Naive thymus-derived CD4-positive, alpha-beta T cell (primary cell): ENCODE measurements at regions not wholly inside any gene's neighbourhood (a gene's known extent, or its start where the extent isn't known, plus 50 kb on each side); places are given as distances from the start of the nearest gene placed in this dataset.

Experiments used
- ATAC-seq: fragments of 150-1000 bp; cut with Tn5 transposase; 2 replicates; pipeline ENCODE4 v1.10.0; 2021; ENCODE audit warnings: mild to moderate bottlenecking, moderate library complexity
- CTCF ChIA-PET: fragments of 350-600 bp; sonication (Branson Sonifier 250); formaldehyde crosslinking; loops from one replicate; lab custom pipeline; 2021; ENCODE audit warnings: antibody characterized with exemption; lab: Charles Lee
- POLR2A ChIA-PET: fragments of 350-600 bp; sonication (Branson Sonifier 250); formaldehyde crosslinking; loops from one replicate; lab custom pipeline; 2021; ENCODE audit warnings: antibody characterized with exemption, inconsistent platforms; lab: Charles Lee
- DNase-seq, 9 donors: peaks; one replicate each; pipeline versions ENCODE4 v3.0.0 to v3.0.0-alpha.2; 2020 to 2022; ENCODE audit warnings: mixed read lengths in 1 of 9
- H3K27ac ChIP-seq: one replicate; pipeline ENCODE4 v1.7.0; 2013; ENCODE audit warnings: mild to moderate bottlenecking, low read depth, low read length, moderate library complexity
- H3K27me3 ChIP-seq, 2 donors: one replicate each; pipeline ENCODE4 v1.7.0; 2013; ENCODE audit warnings: low read length in 2 of 2, mild to moderate bottlenecking in 2 of 2, moderate library complexity in 2 of 2; ENCODE audit not compliant: control insufficient read depth in 2 of 2, insufficient read depth in 2 of 2
- H3K36me3 ChIP-seq, 3 experiments: 1 replicate in 2 of 3; 2 replicates in 1 of 3; pipeline ENCODE4 v1.7.0; 2013; ENCODE audit warnings: low read length in 3 of 3, mild to moderate bottlenecking in 3 of 3, moderate library complexity in 1 of 3; ENCODE audit not compliant: insufficient read depth in 3 of 3, control insufficient read depth in 2 of 3
- H3K4me1 ChIP-seq, 2 donors: one replicate each; pipeline ENCODE4 v1.7.0; 2013; ENCODE audit warnings: low read length in 2 of 2, mild to moderate bottlenecking in 2 of 2, moderate library complexity in 1 of 2; ENCODE audit not compliant: control insufficient read depth in 2 of 2, insufficient read depth in 2 of 2
- H3K4me3 ChIP-seq: 2 replicates; pipeline ENCODE4 v1.7.0; 2013; ENCODE audit warnings: mild to moderate bottlenecking, low read length
- H3K9me3 ChIP-seq, 3 experiments: 1 replicate in 2 of 3; 2 replicates in 1 of 3; pipeline ENCODE4 v1.7.0; 2013; ENCODE audit warnings: low read length in 3 of 3; ENCODE audit not compliant: control insufficient read depth in 2 of 3
- H3K27ac Mint-ChIP-seq, 9 donors: one replicate each; pipeline ENCODE4 v1.8.0; 2020 to 2022; ENCODE audit warnings: mixed read lengths in 9 of 9, mild to moderate bottlenecking in 8 of 9, moderate library complexity in 5 of 9, inconsistent platforms in 2 of 9
- H3K27me3 Mint-ChIP-seq, 5 donors: one replicate each; pipeline ENCODE4 v1.8.0; 2021 to 2022; ENCODE audit warnings: mixed read lengths in 5 of 5, mild to moderate bottlenecking in 1 of 5
- H3K36me3 Mint-ChIP-seq, 5 donors: one replicate each; pipeline ENCODE4 v1.8.0; 2020 to 2022; ENCODE audit warnings: mixed read lengths in 5 of 5, mild to moderate bottlenecking in 3 of 5, inconsistent platforms in 1 of 5
- H3K4me1 Mint-ChIP-seq, 7 donors: one replicate each; pipeline ENCODE4 v1.8.0; 2020 to 2022; ENCODE audit warnings: mixed read lengths in 7 of 7, mild to moderate bottlenecking in 3 of 7, inconsistent platforms in 1 of 7
- H3K4me3 Mint-ChIP-seq, 10 donors: one replicate each; pipeline ENCODE4 v1.8.0; 2020 to 2022; ENCODE audit warnings: mild to moderate bottlenecking in 10 of 10, mixed read lengths in 10 of 10, moderate library complexity in 6 of 10, inconsistent platforms in 2 of 10
- H3K9me3 Mint-ChIP-seq, 11 donors: one replicate each; pipeline ENCODE4 v1.8.0; 2020 to 2022; ENCODE audit warnings: mixed read lengths in 11 of 11, mild to moderate bottlenecking in 4 of 11, inconsistent platforms in 1 of 11, moderate library complexity in 1 of 11
- intact Hi-C, 2 donors: fragments of 100-400 bp; cut with micrococcal nuclease; formaldehyde crosslinking; loops; one replicate each; pipeline ENCODE4 v1.15.1; 2023

DNA sequence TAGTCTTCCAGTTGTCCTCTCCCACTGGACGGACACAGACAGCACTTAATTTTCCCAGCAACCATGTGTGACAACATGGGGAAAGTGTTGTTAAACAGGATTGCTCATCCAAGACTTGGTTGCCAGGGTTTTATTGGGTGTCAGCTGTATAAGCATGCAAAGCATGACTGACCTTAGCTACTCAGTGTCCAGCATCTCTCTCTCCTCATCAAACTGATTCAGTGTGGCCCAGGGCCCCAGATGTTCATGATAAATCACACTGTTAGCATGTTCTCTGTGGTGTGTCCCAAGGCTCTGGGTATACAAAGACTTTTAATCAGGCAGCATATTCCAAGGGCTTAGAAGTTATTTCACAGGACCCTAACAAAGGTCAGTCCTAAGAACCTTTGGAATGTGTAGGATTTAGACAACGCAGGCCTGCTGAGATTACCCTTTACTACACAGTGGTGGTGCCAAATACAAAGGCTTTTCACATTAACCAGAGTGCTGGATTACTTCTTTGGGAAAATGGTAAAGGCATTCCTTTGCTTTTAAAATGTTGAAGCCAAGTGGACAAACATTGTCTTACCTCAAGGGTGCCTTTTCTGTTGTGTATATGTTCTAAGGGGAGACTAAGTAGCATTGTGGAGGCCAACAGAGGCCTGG, 213.3 kb downstream of the GLUD2 start:
- Histone ChIP-seq H3K27ac (no peak overlapping the region), H3K9me3 (no peaks in the 10 kb centered on the region), H3K36me3 (no peaks in the 10 kb centered on the region), H3K4me3 (no peak overlapping the region), H3K4me1 (no peaks in the 10 kb centered on the region), H3K27me3 (no peaks in the 10 kb centered on the region)
- no peak for ATAC-seq
- intact Hi-C loops: no loop called here
- ChIA-PET CTCF (no interaction called here), POLR2A (no interaction called here)
- no peaks in the 10 kb centered on the region for H3K4me1 Mint-ChIP-seq
- no peaks in the 10 kb centered on the region for H3K27me3 Mint-ChIP-seq
- no peak for DNase-seq
- H3K36me3 Mint-ChIP-seq: no peaks in the 10 kb centered on the region
- peaks cover 0 to 2% (median 0%) of the 10 kb centered on the region in 11 donors for H3K9me3 Mint-ChIP-seq
- no peak overlapping the region for H3K27ac Mint-ChIP-seq
- no peak overlapping the region for H3K4me3 Mint-ChIP-seq

DNA sequence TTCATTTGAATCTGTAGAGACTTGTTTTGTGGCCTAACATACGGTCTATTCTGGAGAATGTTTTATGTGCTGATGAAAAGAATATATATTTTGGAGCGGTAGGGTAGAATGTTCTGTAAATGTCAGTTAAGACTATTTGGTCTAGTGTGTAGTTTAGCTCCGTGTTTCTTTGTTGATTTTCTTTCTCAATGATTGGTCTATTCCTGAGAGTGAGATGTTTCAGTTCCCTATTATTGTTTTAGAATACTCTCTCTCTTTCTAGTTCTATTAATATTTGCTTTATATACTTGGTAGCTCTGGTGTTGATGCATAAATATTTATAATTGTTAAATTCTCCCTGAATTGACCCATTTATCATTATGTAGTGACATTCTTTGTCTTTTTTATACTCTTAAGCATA, 236.5 kb downstream of the GLUD2 start:
- ChIA-PET POLR2A (no interaction called here), CTCF (no interaction called here)
- no peak overlapping the region for H3K4me3 Mint-ChIP-seq
- H3K4me3 ChIP-seq: no peak overlapping the region
- no peak for DNase-seq
- no peaks in the 10 kb centered on the region for H3K4me1 Mint-ChIP-seq
- H3K9me3 ChIP-seq: no peaks in the 10 kb centered on the region
- intact Hi-C loops: no loop called here
- no peaks in the 10 kb centered on the region for H3K27me3 ChIP-seq
- no peaks in the 10 kb centered on the region for H3K4me1 ChIP-seq
- ATAC-seq: no peak
- peaks cover 0 to 24% (median 8%) of the 10 kb centered on the region in 11 donors for H3K9me3 Mint-ChIP-seq
- H3K27ac ChIP-seq: no peak overlapping the region
- no peaks in the 10 kb centered on the region for H3K36me3 ChIP-seq
- H3K27ac Mint-ChIP-seq: no peak overlapping the region
- H3K27me3 Mint-ChIP-seq: no peaks in the 10 kb centered on the region
- H3K36me3 Mint-ChIP-seq: no peaks in the 10 kb centered on the region

DNA sequence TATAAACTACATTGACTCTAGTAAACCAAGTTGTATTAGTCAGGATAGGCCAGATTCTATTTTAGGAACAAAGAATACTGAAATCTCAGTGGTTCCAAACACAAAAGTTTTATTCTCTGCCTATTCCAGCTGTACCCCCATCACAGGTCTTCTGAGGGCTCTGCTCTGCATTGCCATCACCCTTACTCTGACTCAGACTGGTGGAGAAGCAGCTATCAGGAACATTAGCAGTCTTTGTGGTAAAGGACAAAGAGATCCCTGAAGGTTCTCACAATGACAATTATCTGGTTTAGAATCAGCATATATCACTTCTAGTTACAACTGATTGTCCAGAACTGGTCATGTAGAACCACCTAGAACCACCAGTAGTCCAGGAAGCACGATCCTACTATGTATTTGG, 251.1 kb downstream of the GLUD2 start:
- DNase-seq (no peak), ATAC-seq (no peak)
- no peaks in the 10 kb centered on the region for H3K4me1 ChIP-seq
- no peak overlapping the region for H3K27ac ChIP-seq
- no peaks in the 10 kb centered on the region for H3K36me3 ChIP-seq
- ChIA-PET CTCF (no interaction called here), POLR2A (no interaction called here)
- H3K27ac Mint-ChIP-seq: no peak overlapping the region
- H3K9me3 Mint-ChIP-seq: peaks cover 0 to 3% (median 0%) of the 10 kb centered on the region in 11 donors
- intact Hi-C loops: no loop called here
- H3K9me3 ChIP-seq: no peaks in the 10 kb centered on the region
- peaks cover 0 to 1% (median 0%) of the 10 kb centered on the region in 7 donors for H3K4me1 Mint-ChIP-seq
- H3K27me3 Mint-ChIP-seq: peaks cover 0 to 5% (median 0%) of the 10 kb centered on the region in 5 donors
- no peaks in the 10 kb centered on the region for H3K36me3 Mint-ChIP-seq
- H3K27me3 ChIP-seq: no peaks in the 10 kb centered on the region
- no peak overlapping the region for H3K4me3 ChIP-seq
- no peak overlapping the region for H3K4me3 Mint-ChIP-seq

DNA sequence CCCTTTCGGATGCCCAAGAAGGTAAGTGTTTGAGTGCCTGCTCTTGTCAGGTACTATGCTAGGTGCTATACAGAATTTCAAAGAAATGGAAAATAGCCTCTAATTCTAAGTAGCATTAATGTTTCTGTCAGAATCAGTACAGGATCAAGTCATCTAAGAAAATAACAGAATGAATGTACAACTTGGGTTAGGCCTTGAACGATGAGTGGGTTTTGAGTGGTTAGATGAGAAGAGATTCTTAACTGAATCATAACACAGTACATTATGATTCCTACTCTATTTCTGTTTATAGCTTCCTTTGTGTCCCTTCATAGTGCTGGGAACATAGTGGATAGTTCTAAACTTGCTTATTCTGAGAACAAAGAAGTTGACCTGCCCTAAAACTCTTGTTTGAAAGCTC, 253.9 kb downstream of the GLUD2 start:
- no peak overlapping the region for H3K4me3 ChIP-seq
- POLR2A ChIA-PET: no interaction called here
- H3K9me3 ChIP-seq: no peaks in the 10 kb centered on the region
- H3K27me3 Mint-ChIP-seq: no peaks in the 10 kb centered on the region
- H3K4me3 Mint-ChIP-seq: no peak overlapping the region
- ATAC-seq: no peak
- H3K27me3 ChIP-seq: no peaks in the 10 kb centered on the region
- intact Hi-C loops: loop anchor here in 1 of 2 donors (10.0 kb wide), 1 partner anchor 137 kb away; no protein-coding TSS in a partner anchor
- H3K4me1 Mint-ChIP-seq: peaks cover 0 to 2% (median 0%) of the 10 kb centered on the region in 7 donors
- CTCF ChIA-PET: no interaction called here
- H3K27ac ChIP-seq: no peak overlapping the region
- no peak overlapping the region for H3K27ac Mint-ChIP-seq
- no peak for DNase-seq
- H3K36me3 Mint-ChIP-seq: no peaks in the 10 kb centered on the region
- H3K4me1 ChIP-seq: no peaks in the 10 kb centered on the region
- H3K9me3 Mint-ChIP-seq: peaks cover 0 to 1% (median 0%) of the 10 kb centered on the region in 11 donors
- H3K36me3 ChIP-seq: no peaks in the 10 kb centered on the region

DNA sequence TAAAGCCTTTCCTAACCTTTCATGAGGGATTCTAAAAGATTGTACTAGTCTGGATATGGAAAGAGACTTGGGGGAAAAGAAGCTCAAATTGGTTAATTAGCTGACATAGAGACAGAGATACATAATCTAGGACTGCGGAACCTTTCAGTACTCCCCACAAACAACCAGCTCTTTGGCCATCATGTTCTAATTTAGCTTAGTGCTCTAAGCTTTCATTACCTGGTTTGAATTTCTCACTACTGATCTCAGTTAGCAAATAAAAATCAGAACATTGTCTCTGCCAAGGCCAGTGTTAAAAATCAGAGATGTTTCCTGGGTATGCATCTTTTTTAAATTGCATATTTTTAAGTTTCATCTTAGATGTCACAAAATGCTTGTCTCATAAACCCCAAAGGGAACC, 254.4 kb downstream of the GLUD2 start:
- Histone ChIP-seq H3K36me3 (no peaks in the 10 kb centered on the region), H3K27me3 (no peaks in the 10 kb centered on the region), H3K27ac (no peak overlapping the region), H3K9me3 (no peaks in the 10 kb centered on the region), H3K4me3 (no peak overlapping the region), H3K4me1 (no peaks in the 10 kb centered on the region)
- POLR2A ChIA-PET: no interaction called here
- Mint-ChIP-seq H3K4me1 (peaks cover 0 to 2% (median 0%) of the 10 kb centered on the region in 7 donors), H3K9me3 (peaks cover 0 to 1% (median 0%) of the 10 kb centered on the region in 11 donors), H3K4me3 (no peak overlapping the region), H3K36me3 (no peaks in the 10 kb centered on the region), H3K27me3 (no peaks in the 10 kb centered on the region), H3K27ac (no peak overlapping the region)
- DNase-seq: no peak
- no peak for ATAC-seq
- intact Hi-C loops: loop anchor here in 1 of 2 donors (10.0 kb wide), 1 partner anchor 137 kb away; no protein-coding TSS in a partner anchor
- CTCF ChIA-PET: no interaction called here

DNA sequence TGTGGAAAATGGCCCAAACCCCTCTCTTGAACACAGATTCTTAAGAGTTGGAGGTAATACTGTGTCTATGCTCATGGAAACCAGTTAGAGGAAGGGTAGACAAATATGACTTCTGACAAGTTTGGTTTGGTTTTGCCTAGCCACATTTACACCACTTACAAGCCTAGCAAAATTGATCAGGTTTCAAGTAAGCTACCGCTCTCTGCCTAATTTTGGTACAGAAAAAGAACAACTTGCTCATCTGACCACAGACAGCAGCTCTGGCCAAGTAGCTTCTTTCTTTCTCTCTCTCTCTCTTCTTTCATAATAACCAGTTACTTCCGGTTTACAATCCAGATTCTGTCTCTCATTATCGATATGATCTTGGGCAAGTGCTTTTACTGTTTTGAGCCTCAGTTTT, 260.0 kb downstream of the GLUD2 start:
- ChIA-PET CTCF (no interaction called here), POLR2A (no interaction called here)
- H3K4me1 Mint-ChIP-seq: peaks cover 0 to 20% (median 4%) of the 10 kb centered on the region in 7 donors
- intact Hi-C loops: loop anchor here (5.0 to 10.0 kb wide), 2 partner anchors 143 to 515 kb away; no protein-coding TSS in a partner anchor
- Histone ChIP-seq H3K4me1 (no peaks in the 10 kb centered on the region), H3K9me3 (no peaks in the 10 kb centered on the region), H3K36me3 (no peaks in the 10 kb centered on the region), H3K27ac (no peak overlapping the region), H3K4me3 (no peak overlapping the region), H3K27me3 (no peaks in the 10 kb centered on the region)
- peak overlapping the region in 1 of 9 donors; percentile 94 for H3K27ac Mint-ChIP-seq
- ATAC-seq (no peak), DNase-seq (no peak)
- H3K9me3 Mint-ChIP-seq: peaks cover 0 to 1% (median 0%) of the 10 kb centered on the region in 11 donors
- peak overlapping the region in 1 of 10 donors; percentile 9 for H3K4me3 Mint-ChIP-seq
- H3K27me3 Mint-ChIP-seq: no peaks in the 10 kb centered on the region
- no peaks in the 10 kb centered on the region for H3K36me3 Mint-ChIP-seq
